ENCODE measurements at regions not wholly inside any gene's neighbourhood (a gene's known extent, or its start where the extent isn't known, plus 50 kb on each side); places are given as distances from the start of the nearest gene placed in this dataset.

DNA sequence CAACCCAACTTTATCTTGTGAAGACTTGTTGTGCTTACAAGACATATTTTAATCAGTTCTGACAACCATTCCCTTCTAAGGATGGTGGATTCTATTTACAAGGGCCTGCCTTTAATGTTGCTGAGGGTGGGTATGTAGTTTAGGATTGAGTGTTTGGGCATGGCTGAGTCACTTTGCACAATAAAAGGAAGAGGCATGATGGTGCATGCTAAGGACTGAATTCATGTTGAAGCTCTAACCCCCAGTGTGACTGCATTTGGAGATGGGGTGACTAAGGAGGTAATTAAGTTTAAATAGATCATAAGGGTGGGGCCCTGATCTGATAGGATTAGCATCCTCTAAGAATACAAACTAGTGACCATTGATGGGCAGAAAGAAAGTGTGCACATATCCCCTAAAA, 196.1 kb upstream of the HS3ST3A1 start:
- no peak overlapping the region for H3K4me3 ChIP-seq (ENCODE audit: low read length)
- no peak overlapping the region for H3K4me2 ChIP-seq (ENCODE audit: low read length)
- no peak overlapping the region for H2AFZ ChIP-seq (ENCODE audit: low read depth, low read length)
- H3K27ac ChIP-seq (ENCODE audit: low read length): no peak overlapping the region
- no peaks in the 10 kb centered on the region for H3K36me3 ChIP-seq (replicated peaks; ENCODE audit: low read depth, low read length)
- no peak overlapping the region for H3K9ac ChIP-seq (ENCODE audit: low read length)
- H4K20me1 ChIP-seq (ENCODE audit: insufficient read depth, low read length): no peaks in the 10 kb centered on the region
- TF ChIP-seq, protein P1, sequence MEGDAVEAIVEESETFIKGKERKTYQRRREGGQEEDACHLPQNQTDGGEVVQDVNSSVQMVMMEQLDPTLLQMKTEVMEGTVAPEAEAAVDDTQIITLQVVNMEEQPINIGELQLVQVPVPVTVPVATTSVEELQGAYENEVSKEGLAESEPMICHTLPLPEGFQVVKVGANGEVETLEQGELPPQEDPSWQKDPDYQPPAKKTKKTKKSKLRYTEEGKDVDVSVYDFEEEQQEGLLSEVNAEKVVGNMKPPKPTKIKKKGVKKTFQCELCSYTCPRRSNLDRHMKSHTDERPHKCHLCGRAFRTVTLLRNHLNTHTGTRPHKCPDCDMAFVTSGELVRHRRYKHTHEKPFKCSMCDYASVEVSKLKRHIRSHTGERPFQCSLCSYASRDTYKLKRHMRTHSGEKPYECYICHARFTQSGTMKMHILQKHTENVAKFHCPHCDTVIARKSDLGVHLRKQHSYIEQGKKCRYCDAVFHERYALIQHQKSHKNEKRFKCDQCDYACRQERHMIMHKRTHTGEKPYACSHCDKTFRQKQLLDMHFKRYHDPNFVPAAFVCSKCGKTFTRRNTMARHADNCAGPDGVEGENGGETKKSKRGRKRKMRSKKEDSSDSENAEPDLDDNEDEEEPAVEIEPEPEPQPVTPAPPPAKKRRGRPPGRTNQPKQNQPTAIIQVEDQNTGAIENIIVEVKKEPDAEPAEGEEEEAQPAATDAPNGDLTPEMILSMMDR (IDR thresholded peaks at IDR 0.05; ENCODE audit: low read depth, low read length): no peak
- no peak for TF ChIP-seq EZH2phosphoT487 (IDR thresholded peaks at IDR 0.05; ENCODE audit: low read depth)
- no peaks in the 10 kb centered on the region for H3K9me3 ChIP-seq (ENCODE audit: insufficient read depth, low read length)
- H3K79me2 ChIP-seq (ENCODE audit: low read length): no peaks in the 10 kb centered on the region
- H3K27me3 ChIP-seq (ENCODE audit: low read depth, low read length): no peaks in the 10 kb centered on the region
- no peaks in the 10 kb centered on the region for H3K4me1 ChIP-seq (ENCODE audit: low read length)

DNA sequence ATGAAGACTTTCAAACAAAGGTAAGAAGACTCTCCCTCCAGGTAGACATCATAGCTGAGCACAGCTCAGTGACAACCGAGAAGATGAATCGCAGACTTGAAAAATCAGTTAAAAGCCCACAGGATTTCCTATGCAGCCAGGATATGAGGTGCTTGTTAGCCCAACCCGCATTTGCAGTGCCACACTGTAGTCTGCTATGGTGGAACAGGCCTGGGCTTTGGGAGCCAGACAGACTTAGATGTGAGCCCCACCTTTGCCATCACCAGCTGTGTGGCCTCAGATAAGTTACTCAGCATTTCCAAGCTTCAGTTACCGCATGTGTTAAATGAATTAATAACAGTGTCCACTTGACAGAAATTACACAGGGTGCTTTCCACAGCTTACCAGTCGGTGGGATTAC, 204.4 kb upstream of the HS3ST3A1 start:
- Histone ChIP-seq H3K36me3 (replicated peaks; ENCODE audit: low read depth, low read length) (no peaks in the 10 kb centered on the region), H3K4me2 (ENCODE audit: low read length) (no peak overlapping the region), H2AFZ (ENCODE audit: low read depth, low read length) (no peak overlapping the region), H3K4me3 (ENCODE audit: low read length) (no peak overlapping the region), H3K27me3 (ENCODE audit: low read depth, low read length) (no peaks in the 10 kb centered on the region), H3K79me2 (ENCODE audit: low read length) (no peaks in the 10 kb centered on the region), H3K9ac (ENCODE audit: low read length) (no peak overlapping the region), H4K20me1 (ENCODE audit: insufficient read depth, low read length) (no peaks in the 10 kb centered on the region), H3K4me1 (ENCODE audit: low read length) (no peaks in the 10 kb centered on the region), H3K9me3 (ENCODE audit: insufficient read depth, low read length) (no peaks in the 10 kb centered on the region), H3K27ac (ENCODE audit: low read length) (no peak overlapping the region)
- TF ChIP-seq EZH2phosphoT487 (IDR thresholded peaks at IDR 0.05; ENCODE audit: low read depth): no peak
- TF ChIP-seq, protein P1 (IDR thresholded peaks at IDR 0.05; ENCODE audit: low read depth, low read length): no peak

DNA sequence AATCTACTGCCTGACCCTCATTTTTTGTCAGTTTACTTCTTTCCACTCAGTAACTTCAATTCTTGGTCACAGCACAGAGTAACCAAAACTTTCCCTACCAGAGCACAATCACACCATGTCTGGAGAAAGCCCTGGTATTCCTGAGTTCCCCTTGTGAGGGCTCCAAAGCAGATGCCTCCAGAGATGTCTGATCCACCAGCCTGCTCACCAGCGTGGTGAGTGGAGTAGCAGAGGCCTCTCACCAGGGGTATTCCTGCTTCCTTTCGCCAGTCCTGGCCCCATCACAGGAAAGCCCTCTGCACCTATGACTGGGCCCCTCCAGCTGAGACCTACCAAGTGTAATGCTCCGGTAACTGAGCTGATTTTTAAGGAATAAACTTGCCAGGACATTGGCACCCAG, 205.4 kb upstream of the HS3ST3A1 start:
- no peak overlapping the region for H3K4me2 ChIP-seq (ENCODE audit: low read length)
- no peaks in the 10 kb centered on the region for H3K4me1 ChIP-seq (ENCODE audit: low read length)
- H3K27ac ChIP-seq (ENCODE audit: low read length): no peak overlapping the region
- no peaks in the 10 kb centered on the region for H4K20me1 ChIP-seq (ENCODE audit: insufficient read depth, low read length)
- no peak overlapping the region for H3K9ac ChIP-seq (ENCODE audit: low read length)
- no peak overlapping the region for H2AFZ ChIP-seq (ENCODE audit: low read depth, low read length)
- H3K79me2 ChIP-seq (ENCODE audit: low read length): no peaks in the 10 kb centered on the region
- no peaks in the 10 kb centered on the region for H3K36me3 ChIP-seq (replicated peaks; ENCODE audit: low read depth, low read length)
- TF ChIP-seq, protein P1 (IDR thresholded peaks at IDR 0.05; ENCODE audit: low read depth, low read length): no peak
- no peak for TF ChIP-seq EZH2phosphoT487 (IDR thresholded peaks at IDR 0.05; ENCODE audit: low read depth)
- H3K4me3 ChIP-seq (ENCODE audit: low read length): no peak overlapping the region
- H3K27me3 ChIP-seq (ENCODE audit: low read depth, low read length): no peaks in the 10 kb centered on the region
- no peaks in the 10 kb centered on the region for H3K9me3 ChIP-seq (ENCODE audit: insufficient read depth, low read length)

DNA sequence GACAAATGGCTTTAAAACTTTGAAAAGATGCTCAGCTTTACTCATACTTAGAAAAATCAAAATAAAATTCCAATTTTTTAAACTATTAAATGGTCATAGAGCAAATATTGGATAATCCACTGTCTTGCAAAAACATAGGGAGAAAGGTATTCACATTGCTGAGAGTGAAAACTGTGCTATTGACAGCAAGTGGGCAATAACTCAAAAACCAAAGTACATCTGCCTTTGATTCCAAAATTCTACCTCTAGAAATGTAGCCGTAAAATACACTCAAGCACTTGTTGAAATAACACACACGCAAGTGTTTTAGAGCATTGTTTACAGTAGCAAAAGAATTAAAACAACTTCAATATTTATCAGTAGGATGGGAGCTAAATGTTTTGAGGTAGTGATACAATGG, 210.6 kb upstream of the HS3ST3A1 start:
- Histone ChIP-seq H3K79me2 (ENCODE audit: low read length) (no peaks in the 10 kb centered on the region), H3K4me3 (ENCODE audit: low read length) (no peak overlapping the region), H3K9me3 (ENCODE audit: insufficient read depth, low read length) (no peaks in the 10 kb centered on the region), H3K27ac (ENCODE audit: low read length) (no peak overlapping the region), H3K27me3 (ENCODE audit: low read depth, low read length) (no peaks in the 10 kb centered on the region), H4K20me1 (ENCODE audit: insufficient read depth, low read length) (no peaks in the 10 kb centered on the region), H3K9ac (ENCODE audit: low read length) (no peak overlapping the region), H2AFZ (ENCODE audit: low read depth, low read length) (no peak overlapping the region), H3K36me3 (replicated peaks; ENCODE audit: low read depth, low read length) (no peaks in the 10 kb centered on the region), H3K4me1 (ENCODE audit: low read length) (no peaks in the 10 kb centered on the region), H3K4me2 (ENCODE audit: low read length) (no peak overlapping the region)
- TF ChIP-seq, protein P1 (IDR thresholded peaks at IDR 0.05; ENCODE audit: low read depth, low read length): no peak
- TF ChIP-seq EZH2phosphoT487 (IDR thresholded peaks at IDR 0.05; ENCODE audit: low read depth): no peak

Measured in OCI-LY3 (cell line).